K562 (cell line): ENCODE measurements at regions not wholly inside any gene's neighbourhood (a gene's known extent, or its start where the extent isn't known, plus 50 kb on each side); places are given as distances from the start of the nearest gene placed in this dataset.

ENCODE experiments used
- ATAC-seq: fragments of 200-7000 bp; cut with Tn5 transposase; 3 replicates; pipeline ENCODE4 v1.9.1; 2020; ENCODE audit warnings: moderate library complexity
- BruUV-seq: library from RNA; stranded (reverse); fragments of 400-500 nt; replicated peaks from 2 replicates; lab custom pipeline; 2021; lab: Mats Ljungman, UMichigan
- CTCF ChIA-PET: fragments of 300-600 bp; formaldehyde crosslinking; extraction: SDS; loops from one replicate; lab custom pipeline; 2021; ENCODE audit warnings: low intra/inter-chr PET ratio; lab: Yijun Ruan, JAX
- POLR2A ChIA-PET: fragments of 300-600, 350-650 bp; sonication (Branson Sonifier 250); formaldehyde crosslinking; extraction: SDS; loops from one replicate; lab custom pipeline; 2021; ENCODE audit warnings: antibody characterized with exemption, inconsistent platforms; lab: Yijun Ruan, JAX
- DNase-seq, 4 experiments: peaks; one replicate each; pipeline versions ENCODE4 v3.0.0 to v3.0.0-alpha.2; 2011 to 2018; ENCODE audit warnings: low spot score in 3 of 4, mixed read lengths in 3 of 4; ENCODE audit errors: extremely low read depth in 1 of 4
- FAIRE-seq: peaks from 2 replicates; lab custom pipeline; 2011; peaks lifted over from hg19 to GRCh38; lab: Jason Lieb, UNC
- H2AFZ ChIP-seq: 2 replicates; pipeline ENCODE4 v1.6.0; 2011; ENCODE audit warnings: low read depth, low read length, control low read depth, inconsistent platforms
- H3K27ac ChIP-seq: fragments of 200-600 bp; 3 replicates; pipeline ENCODE4 v1.8.0; 2011; ENCODE audit warnings: low read depth, mild to moderate bottlenecking, control low read depth, inconsistent platforms, low read length, moderate library complexity, mixed read lengths; ENCODE audit errors: extremely low read depth
- H3K27me3 ChIP-seq, 2 experiments: fragments of 300-600 bp in 1 of 2; 2 replicates in 1 of 2; 3 replicates in 1 of 2; pipeline versions ENCODE4 v1.6.0 to v1.8.0; 2011; ENCODE audit warnings: inconsistent platforms in 2 of 2, low read length in 2 of 2, mild to moderate bottlenecking in 1 of 2, mixed read lengths in 1 of 2, moderate library complexity in 1 of 2; ENCODE audit not compliant: control insufficient read depth in 2 of 2, insufficient read depth in 2 of 2
- H3K36me3 ChIP-seq: fragments of 300-600 bp; 3 replicates; pipeline ENCODE4 v1.8.0; 2011; ENCODE audit warnings: mild to moderate bottlenecking, low read length, inconsistent platforms; ENCODE audit not compliant: control insufficient read depth, insufficient read depth
- H3K4me1 ChIP-seq, 2 experiments: fragments of 200-600 bp in 1 of 2; replicated peaks in 1 of 2; 2 replicates in 1 of 2; 3 replicates in 1 of 2; pipeline versions ENCODE4 v1.5.1 to v1.8.0; 2011; ENCODE audit warnings: inconsistent platforms in 2 of 2, low read length in 2 of 2, mild to moderate bottlenecking in 1 of 2, mixed read lengths in 1 of 2, moderate library complexity in 1 of 2; ENCODE audit not compliant: control insufficient read depth in 2 of 2, insufficient read depth in 2 of 2
- H3K4me2 ChIP-seq: 2 replicates; pipeline ENCODE4 v1.6.1; 2011; ENCODE audit warnings: low read length, control low read depth, inconsistent platforms, mixed read lengths; ENCODE audit not compliant: insufficient read depth
- H3K4me3 ChIP-seq: fragments of 200-600 bp; sonication (generic), shearing (Covaris generic); 2 replicates; pipeline ENCODE4 v1.5.1; 2016; ENCODE audit warnings: control low read depth, inconsistent platforms
- H3K79me2 ChIP-seq: fragments of 200-600 bp; 3 replicates; pipeline ENCODE4 v1.8.0; 2011; ENCODE audit warnings: low read length, inconsistent platforms; ENCODE audit not compliant: control insufficient read depth, insufficient read depth
- H3K9ac ChIP-seq, 2 experiments: 2 replicates each; pipeline versions ENCODE4 v1.6.0 to v1.6.1; 2011; ENCODE audit warnings: low read depth in 2 of 2, low read length in 2 of 2, control low read depth in 1 of 2, inconsistent platforms in 1 of 2, mild to moderate bottlenecking in 1 of 2, mixed read lengths in 1 of 2; ENCODE audit not compliant: insufficient read depth in 1 of 2
- H3K9me1 ChIP-seq: one replicate; pipeline ENCODE4 v1.6.0; 2011; ENCODE audit warnings: inconsistent platforms, mild to moderate bottlenecking, low read length, moderate library complexity; ENCODE audit not compliant: control insufficient read depth, insufficient read depth
- H3K9me3 ChIP-seq: replicated peaks from 2 replicates; pipeline ENCODE4 v1.5.1; 2011; ENCODE audit warnings: low read depth, low read length, inconsistent platforms; ENCODE audit not compliant: control insufficient read depth, insufficient read depth
- H4K20me1 ChIP-seq: replicated peaks from 2 replicates; pipeline ENCODE4 v1.6.1; 2011; ENCODE audit warnings: low read length, inconsistent platforms, mixed read lengths; ENCODE audit not compliant: control insufficient read depth, insufficient read depth
- CEBPG ChIP-seq, 3 experiments: fragments of 200-800 bp in 1 of 3; sonication (Bioruptor generic) in 1 of 3; sonication (generic) in 1 of 3; formaldehyde crosslinking in 1 of 3; IDR thresholded peaks in 2 of 3; conservative IDR thresholded peaks in 1 of 3; 2 replicates each; pipeline versions ENCODE4 v1.6.1 to v1.8.0; 2016 to 2022; ENCODE audit warnings: missing compliant biosample characterization in 2 of 3, missing genetic modification characterization in 2 of 3, mild to moderate bottlenecking in 1 of 3, missing genetic modification reagents in 1 of 3
- HDAC3 ChIP-seq: fragments of 450-650 bp; IDR thresholded peaks from 2 replicates; pipeline ENCODE4 v1.6.1; 2018; ENCODE audit warnings: borderline replicate concordance, mild to moderate bottlenecking, moderate library complexity; ENCODE audit not compliant: partially characterized antibody
- ZNF311 ChIP-seq: fragments of 250-450 bp; sonication (Bioruptor Pico); IDR thresholded peaks from 2 replicates; pipeline ENCODE4 v1.4.0; 2020; ENCODE audit warnings: mild to moderate bottlenecking, moderate library complexity
- ZNF586 ChIP-seq: fragments of 450-650 bp; formaldehyde crosslinking; conservative IDR thresholded peaks from 2 replicates; pipeline ENCODE4 v1.4.0; 2020; ENCODE audit warnings: mild to moderate bottlenecking, moderate library complexity
- ZNF830 ChIP-seq: fragments of 250-450 bp; sonication (Bioruptor Pico); IDR thresholded peaks from 2 replicates; pipeline ENCODE4 v1.5.0; 2021; ENCODE audit warnings: mild to moderate bottlenecking
- WGBS: fragments of 100-300 bp; shearing (Covaris generic); methylation state at CpG from one replicate; pipeline ENCODE4 v1.1.6; 2016; ENCODE audit warnings: low coverage, mixed read lengths; ENCODE audit not compliant: insufficient coverage; ENCODE audit errors: missing lambda C conversion rate; 5-methylcytosine and 5-hydroxymethylcytosine counted together
- in situ Hi-C: fragments of 300-500 bp; cut with MboI; formaldehyde crosslinking; loops from 4 replicates; pipeline ENCODE4 v1.15.0; 2018; ENCODE audit warnings: inconsistent platforms, mixed read lengths
- intact Hi-C: fragments of 100-400 bp; cut with micrococcal nuclease; formaldehyde crosslinking; loops from 2 replicates; pipeline ENCODE4 v1.14.2; 2022
- TF ChIP-seq, protein P1 (sequence below): IDR thresholded peaks from 2 replicates; pipeline ENCODE4 v1.6.1; 2011; ENCODE audit not compliant: insufficient read length; ENCODE audit errors: extremely low read depth

DNA sequence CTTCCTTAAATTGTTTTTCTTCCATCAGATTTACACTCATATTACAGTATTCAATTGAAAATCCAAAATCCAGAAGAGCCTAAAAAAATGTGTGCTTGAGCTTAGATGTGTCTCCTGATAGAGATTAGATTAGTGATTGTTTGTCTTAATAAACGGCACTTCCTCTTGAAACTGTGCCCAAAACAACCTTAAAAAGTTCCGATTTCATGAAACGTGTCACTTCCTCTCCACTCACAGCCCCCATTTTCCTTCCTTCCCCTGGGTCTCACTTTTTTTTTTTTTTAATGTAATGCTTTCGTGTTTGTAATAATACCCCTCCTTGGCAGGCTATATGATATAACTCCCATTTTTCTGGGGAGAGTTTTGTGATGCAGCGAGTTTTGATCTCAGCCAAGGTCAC is 114.8 kb upstream of the ADO start:
- no peak for DNase-seq
- 0% methylated on average over 5 of the region's 5 CpGs for WGBS
- Histone ChIP-seq H3K9ac (no peak overlapping the region), H3K4me2 (no peak overlapping the region), H3K9me1 (no peaks in the 10 kb centered on the region), H3K27ac (no peak overlapping the region), H2AFZ (no peak overlapping the region), H3K79me2 (no peaks in the 10 kb centered on the region), H3K9me3 (no peaks in the 10 kb centered on the region; the same call in 1 of the 2 replicates), H3K4me1 (no peaks in the 10 kb centered on the region), H4K20me1 (no peaks in the 10 kb centered on the region), H3K36me3 (no peaks in the 10 kb centered on the region), H3K4me3 (no peak overlapping the region), H3K27me3 (no peaks in the 10 kb centered on the region)
- no peak for FAIRE-seq
- no TSS peak for BruUV-seq
- TF ChIP-seq ZNF586 (CRISPR knock-in tag) = no peak
- TF ChIP-seq HDAC3 = no peak
- no peak for TF ChIP-seq ZNF830 (CRISPR knock-in tag)
- no peak for TF ChIP-seq CEBPG (CRISPR knock-in tag; IDR thresholded peaks at IDR 0.05)
- no peak for TF ChIP-seq CEBPG (tag; conservative IDR thresholded peaks at IDR 0.05 in 1 of 2, IDR thresholded peaks at IDR 0.05 in 1 of 2)
- no peak for TF ChIP-seq ZNF311 (CRISPR knock-in tag)
- TF ChIP-seq, protein P1, sequence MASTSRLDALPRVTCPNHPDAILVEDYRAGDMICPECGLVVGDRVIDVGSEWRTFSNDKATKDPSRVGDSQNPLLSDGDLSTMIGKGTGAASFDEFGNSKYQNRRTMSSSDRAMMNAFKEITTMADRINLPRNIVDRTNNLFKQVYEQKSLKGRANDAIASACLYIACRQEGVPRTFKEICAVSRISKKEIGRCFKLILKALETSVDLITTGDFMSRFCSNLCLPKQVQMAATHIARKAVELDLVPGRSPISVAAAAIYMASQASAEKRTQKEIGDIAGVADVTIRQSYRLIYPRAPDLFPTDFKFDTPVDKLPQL = no peak
- in situ Hi-C loops = no loop called here
- POLR2A ChIA-PET = no interaction called here
- ATAC-seq = no peak
- intact Hi-C loops = no loop called here
- CTCF ChIA-PET = no interaction called here
